CD14-positive monocyte (primary cell): ENCODE measurements at regions not wholly inside any gene's neighbourhood (a gene's known extent, or its start where the extent isn't known, plus 50 kb on each side); places are given as distances from the start of the nearest gene placed in this dataset.

Experiments used
- DNase-seq, 3 donors: peaks; one replicate each; pipeline ENCODE4 v3.0.0-alpha.2; 2011 to 2022
- H2AFZ ChIP-seq: 2 replicates; pipeline ENCODE4 v1.6.0; 2012; ENCODE audit warnings: mild to moderate bottlenecking, low read depth, low read length, inconsistent platforms; ENCODE audit not compliant: insufficient read depth, poor library complexity, severe bottlenecking
- H3K27ac ChIP-seq, 2 donors: 1 replicate in 1 of 2; 2 replicates in 1 of 2; pipeline ENCODE4 v1.5.1; 2012 to 2013; ENCODE audit warnings: low read length in 2 of 2, control low read depth in 1 of 2, inconsistent platforms in 1 of 2, low read depth in 1 of 2, mild to moderate bottlenecking in 1 of 2
- H3K27me3 ChIP-seq, 2 donors: one replicate each; pipeline versions ENCODE4 v1.6.0 to v1.6.1; 2011 to 2013; ENCODE audit warnings: low read length in 2 of 2; ENCODE audit not compliant: control insufficient read depth in 2 of 2, insufficient read depth in 2 of 2
- H3K36me3 ChIP-seq, 2 donors: replicated peaks in 1 of 2; 1 replicate in 1 of 2; 2 replicates in 1 of 2; pipeline versions ENCODE4 v1.5.1 to v1.6.1; 2012 to 2013; ENCODE audit warnings: low read length in 2 of 2, control low read depth in 1 of 2, inconsistent platforms in 1 of 2, mild to moderate bottlenecking in 1 of 2; ENCODE audit not compliant: insufficient read depth in 2 of 2, control insufficient read depth in 1 of 2
- H3K4me1 ChIP-seq, 2 donors: 1 replicate in 1 of 2; 2 replicates in 1 of 2; pipeline versions ENCODE4 v1.5.1 to v1.6.1; 2012 to 2013; ENCODE audit warnings: low read length in 2 of 2, control low read depth in 1 of 2, inconsistent platforms in 1 of 2, mild to moderate bottlenecking in 1 of 2, moderate library complexity in 1 of 2; ENCODE audit not compliant: insufficient read depth in 2 of 2, control insufficient read depth in 1 of 2
- H3K4me2 ChIP-seq: replicated peaks from 2 replicates; pipeline ENCODE3; 2012; ENCODE audit warnings: low read length, moderate library complexity, mild to moderate bottlenecking; ENCODE audit not compliant: poor library complexity, severe bottlenecking; ENCODE audit errors: extremely low read depth
- H3K4me3 ChIP-seq, 3 experiments: fragments of 200-600 bp in 1 of 3; sonication (generic) in 1 of 3; replicated peaks in 1 of 3; 1 replicate in 2 of 3; 2 replicates in 1 of 3; pipeline ENCODE4 v1.5.1; 2011 to 2013; ENCODE audit warnings: low read length in 3 of 3, mild to moderate bottlenecking in 3 of 3, control low read depth in 2 of 3, low read depth in 2 of 3, inconsistent platforms in 1 of 3, moderate library complexity in 1 of 3
- H3K79me2 ChIP-seq: 2 replicates; pipeline ENCODE4 v1.6.0; 2012; ENCODE audit warnings: mild to moderate bottlenecking, control low read depth, inconsistent platforms, low read length, moderate library complexity; ENCODE audit not compliant: insufficient read depth
- H3K9ac ChIP-seq: 2 replicates; pipeline ENCODE4 v1.6.0; 2017; ENCODE audit warnings: low read length, mild to moderate bottlenecking; ENCODE audit not compliant: insufficient read depth, poor library complexity, severe bottlenecking
- H3K9me3 ChIP-seq, 2 donors: replicated peaks in 1 of 2; 1 replicate in 1 of 2; 2 replicates in 1 of 2; pipeline versions ENCODE4 v1.5.1 to v1.6.1; 2012 to 2013; ENCODE audit warnings: low read length in 2 of 2, control low read depth in 1 of 2; ENCODE audit not compliant: control insufficient read depth in 1 of 2, insufficient read depth in 1 of 2
- H4K20me1 ChIP-seq: 2 replicates; pipeline ENCODE4 v1.6.0; 2012; ENCODE audit warnings: mild to moderate bottlenecking, low read length, control low read depth, moderate library complexity; ENCODE audit not compliant: insufficient read depth
- H3K27ac Mint-ChIP-seq, 7 donors: one replicate each; pipeline ENCODE4 v1.8.0; 2020; ENCODE audit warnings: mild to moderate bottlenecking in 7 of 7, mixed read lengths in 7 of 7, moderate library complexity in 6 of 7, inconsistent platforms in 2 of 7
- H3K27me3 Mint-ChIP-seq, 3 donors: one replicate each; pipeline ENCODE4 v1.8.0; 2021 to 2022; ENCODE audit warnings: low read depth in 3 of 3, mild to moderate bottlenecking in 3 of 3, mixed read lengths in 3 of 3, moderate library complexity in 3 of 3, inconsistent platforms in 1 of 3
- H3K36me3 Mint-ChIP-seq, 2 donors: one replicate each; pipeline ENCODE4 v1.8.0; 2020; ENCODE audit warnings: mixed read lengths in 2 of 2, inconsistent platforms in 1 of 2, mild to moderate bottlenecking in 1 of 2
- H3K4me1 Mint-ChIP-seq: one replicate; pipeline ENCODE4 v1.8.0; 2020; ENCODE audit warnings: mild to moderate bottlenecking, mixed read lengths
- H3K4me3 Mint-ChIP-seq, 2 donors: one replicate each; pipeline ENCODE4 v1.8.0; 2020; ENCODE audit warnings: mild to moderate bottlenecking in 2 of 2, mixed read lengths in 2 of 2, moderate library complexity in 1 of 2
- H3K9me3 Mint-ChIP-seq, 7 donors: one replicate each; pipeline ENCODE4 v1.8.0; 2020 to 2022; ENCODE audit warnings: mixed read lengths in 7 of 7, mild to moderate bottlenecking in 6 of 7, moderate library complexity in 6 of 7, inconsistent platforms in 2 of 7
- WGBS: methylation state at CpG from one replicate; pipeline ENCODE4 v1.1.5; 2013; ENCODE audit warnings: missing lambda C conversion rate; ENCODE audit not compliant: insufficient coverage; 5-methylcytosine and 5-hydroxymethylcytosine counted together
- intact Hi-C, 2 donors: fragments of 100-400 bp; cut with micrococcal nuclease; formaldehyde crosslinking; loops; one replicate each; pipeline versions ENCODE4 v1.15.0 to v1.15.1; 2023
- TF ChIP-seq, protein P1 (sequence below): fragments of 200-600 bp; IDR thresholded peaks from one replicate; pipeline ENCODE4 v1.8.0; 2022; ENCODE audit warnings: antibody characterized with exemption, mild to moderate bottlenecking

- H3K27ac Mint-ChIP-seq: no peak overlapping the region
- intact Hi-C loops: no loop called here
- Histone ChIP-seq H3K79me2 (no peaks in the 10 kb centered on the region), H3K4me3 (no peak overlapping the region), H3K9ac (no peak overlapping the region), H3K4me2 (no peak overlapping the region), H3K9me3 (no peaks in the 10 kb centered on the region), H3K4me1 (peaks cover 0 to 4% of the 10 kb centered on the region in 2 donors), H4K20me1 (no peaks in the 10 kb centered on the region), H3K27me3 (no peaks in the 10 kb centered on the region), H3K27ac (no peak overlapping the region), H2AFZ (no peak overlapping the region), H3K36me3 (no peaks in the 10 kb centered on the region)
- no peaks in the 10 kb centered on the region for H3K36me3 Mint-ChIP-seq
- no peak overlapping the region for H3K4me3 Mint-ChIP-seq
- no peak for DNase-seq
- TF ChIP-seq, protein P1, sequence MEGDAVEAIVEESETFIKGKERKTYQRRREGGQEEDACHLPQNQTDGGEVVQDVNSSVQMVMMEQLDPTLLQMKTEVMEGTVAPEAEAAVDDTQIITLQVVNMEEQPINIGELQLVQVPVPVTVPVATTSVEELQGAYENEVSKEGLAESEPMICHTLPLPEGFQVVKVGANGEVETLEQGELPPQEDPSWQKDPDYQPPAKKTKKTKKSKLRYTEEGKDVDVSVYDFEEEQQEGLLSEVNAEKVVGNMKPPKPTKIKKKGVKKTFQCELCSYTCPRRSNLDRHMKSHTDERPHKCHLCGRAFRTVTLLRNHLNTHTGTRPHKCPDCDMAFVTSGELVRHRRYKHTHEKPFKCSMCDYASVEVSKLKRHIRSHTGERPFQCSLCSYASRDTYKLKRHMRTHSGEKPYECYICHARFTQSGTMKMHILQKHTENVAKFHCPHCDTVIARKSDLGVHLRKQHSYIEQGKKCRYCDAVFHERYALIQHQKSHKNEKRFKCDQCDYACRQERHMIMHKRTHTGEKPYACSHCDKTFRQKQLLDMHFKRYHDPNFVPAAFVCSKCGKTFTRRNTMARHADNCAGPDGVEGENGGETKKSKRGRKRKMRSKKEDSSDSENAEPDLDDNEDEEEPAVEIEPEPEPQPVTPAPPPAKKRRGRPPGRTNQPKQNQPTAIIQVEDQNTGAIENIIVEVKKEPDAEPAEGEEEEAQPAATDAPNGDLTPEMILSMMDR: no peak
- WGBS: 100% methylated on average over 1 of the region's 2 CpGs
- H3K9me3 Mint-ChIP-seq: peaks cover 0 to 5% (median 2%) of the 10 kb centered on the region in 7 donors
- peaks cover 5% of the 10 kb centered on the region for H3K4me1 Mint-ChIP-seq
- H3K27me3 Mint-ChIP-seq: peaks cover 2 to 4% (median 4%) of the 10 kb centered on the region in 3 donors
Measured at GRCh38 chr17:68175416-68175815, 72.4 kb upstream of the AMZ2 start.

GRCh38 chr17:68175905-68176304 lies 71.9 kb upstream of the AMZ2 start:
- Histone ChIP-seq H3K4me3 (no peak overlapping the region), H3K27me3 (no peaks in the 10 kb centered on the region), H4K20me1 (no peaks in the 10 kb centered on the region), H2AFZ (no peak overlapping the region), H3K9ac (no peak overlapping the region), H3K27ac (no peak overlapping the region), H3K79me2 (no peaks in the 10 kb centered on the region), H3K36me3 (no peaks in the 10 kb centered on the region), H3K4me2 (no peak overlapping the region), H3K9me3 (no peaks in the 10 kb centered on the region), H3K4me1 (peaks cover 0 to 4% of the 10 kb centered on the region in 2 donors)
- H3K36me3 Mint-ChIP-seq: no peaks in the 10 kb centered on the region
- peaks cover 2 to 4% (median 4%) of the 10 kb centered on the region in 3 donors for H3K27me3 Mint-ChIP-seq
- WGBS: 100% methylated on average over 2 of the region's 3 CpGs
- no peak overlapping the region for H3K27ac Mint-ChIP-seq
- H3K9me3 Mint-ChIP-seq: peaks cover 0 to 8% (median 5%) of the 10 kb centered on the region in 7 donors
- TF ChIP-seq, protein P1: no peak
- intact Hi-C loops: no loop called here
- no peak for DNase-seq
- H3K4me1 Mint-ChIP-seq: peaks cover 10% of the 10 kb centered on the region
- H3K4me3 Mint-ChIP-seq: no peak overlapping the region
